ENCODE measurements at regions not wholly inside any gene's neighbourhood (a gene's known extent, or its start where the extent isn't known, plus 50 kb on each side); places are given as distances from the start of the nearest gene placed in this dataset.

DNA sequence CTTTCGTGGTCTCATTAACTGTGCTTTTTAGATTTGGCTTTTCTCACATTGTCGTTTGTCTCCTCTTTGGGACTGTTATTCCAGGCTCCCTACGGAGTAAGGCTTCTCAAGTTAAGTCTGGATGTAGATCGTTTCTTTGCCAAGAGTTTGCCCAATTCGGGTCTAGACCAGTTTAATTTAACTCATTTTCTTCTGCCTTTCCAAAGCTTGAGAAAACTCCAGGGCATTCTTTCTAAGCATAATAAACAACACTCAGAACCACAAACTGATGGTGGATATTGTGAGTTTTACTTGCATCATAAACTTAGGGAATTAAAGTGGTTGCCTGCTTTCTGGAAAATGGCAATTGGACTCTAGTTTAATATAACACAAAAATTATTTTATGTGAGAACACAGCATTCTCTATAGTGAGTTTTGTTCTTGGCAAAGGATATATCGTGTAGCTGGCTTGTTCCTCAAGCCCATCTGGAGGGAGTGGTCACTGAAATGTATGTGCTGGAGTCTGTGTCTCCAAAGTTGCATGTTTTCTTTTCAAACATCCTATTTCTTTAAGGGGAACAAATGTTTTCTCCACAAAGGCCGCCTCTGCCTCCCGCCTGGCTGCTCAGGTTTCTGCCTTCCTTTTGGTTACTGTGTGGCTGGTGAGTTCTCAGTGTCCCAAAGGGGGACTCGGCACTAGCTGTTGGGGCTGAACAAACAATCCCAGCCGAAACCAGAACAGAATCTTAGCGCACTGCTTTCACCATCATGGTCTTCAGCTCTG, 211.3 kb upstream of the FBN2 start:
- DNase-seq, result no peak

DNA sequence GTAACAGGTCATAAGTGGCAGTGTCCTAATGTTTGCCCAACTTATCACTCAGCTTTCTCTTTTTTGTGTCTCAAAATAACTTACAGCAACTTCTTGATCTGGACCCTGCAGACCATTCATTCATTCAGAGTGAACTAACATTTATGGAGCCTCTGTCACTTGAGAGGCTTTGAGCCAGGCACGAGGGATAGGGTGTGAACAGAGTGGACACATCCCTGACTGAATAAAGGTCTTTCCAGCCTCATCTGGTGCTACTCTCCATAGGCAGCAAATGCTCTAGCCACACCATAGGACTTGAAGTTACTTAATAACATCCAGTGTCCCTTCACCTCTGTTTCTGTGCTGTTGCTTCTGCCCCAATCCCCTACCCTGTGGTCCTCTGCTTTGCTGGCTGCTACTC, 212.1 kb upstream of the FBN2 start:
- no peak for DNase-seq

DNA sequence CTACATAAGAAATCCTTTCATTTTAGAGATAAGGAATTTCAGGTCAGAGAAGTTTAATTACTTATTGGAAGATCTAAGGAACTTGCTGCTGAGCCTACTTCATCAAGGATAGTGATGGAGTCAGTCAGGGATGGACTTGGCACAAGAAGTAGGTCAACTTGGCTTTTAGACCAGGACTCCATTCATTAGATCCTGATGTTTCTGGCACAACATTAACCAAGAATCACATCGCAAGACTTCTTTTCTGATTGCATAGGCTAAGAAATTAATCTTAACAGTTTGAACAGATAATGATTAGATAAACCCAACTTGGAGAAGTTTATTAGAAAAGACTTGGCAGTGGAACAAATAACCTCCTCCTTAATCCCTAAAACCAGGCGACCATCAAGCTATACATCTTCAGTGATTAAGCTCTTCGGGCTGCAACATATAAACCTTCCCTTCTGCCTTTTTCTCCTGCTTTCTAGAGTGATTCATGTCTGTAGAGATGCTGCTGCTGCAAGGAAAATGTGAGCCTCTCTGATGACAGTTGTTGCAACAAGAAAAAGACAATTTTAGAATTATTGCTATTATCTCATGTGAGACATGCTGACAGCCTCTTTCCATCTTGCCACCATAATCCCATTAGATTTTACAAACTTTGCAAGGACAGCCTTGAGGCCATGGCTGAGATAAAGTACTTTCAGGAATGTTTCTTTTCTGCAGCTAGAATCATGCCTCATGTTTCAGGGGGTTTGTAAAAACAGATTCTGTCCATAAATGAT, 207.9 kb upstream of the SLC27A6 start:
- DNase-seq, result no peak

DNA sequence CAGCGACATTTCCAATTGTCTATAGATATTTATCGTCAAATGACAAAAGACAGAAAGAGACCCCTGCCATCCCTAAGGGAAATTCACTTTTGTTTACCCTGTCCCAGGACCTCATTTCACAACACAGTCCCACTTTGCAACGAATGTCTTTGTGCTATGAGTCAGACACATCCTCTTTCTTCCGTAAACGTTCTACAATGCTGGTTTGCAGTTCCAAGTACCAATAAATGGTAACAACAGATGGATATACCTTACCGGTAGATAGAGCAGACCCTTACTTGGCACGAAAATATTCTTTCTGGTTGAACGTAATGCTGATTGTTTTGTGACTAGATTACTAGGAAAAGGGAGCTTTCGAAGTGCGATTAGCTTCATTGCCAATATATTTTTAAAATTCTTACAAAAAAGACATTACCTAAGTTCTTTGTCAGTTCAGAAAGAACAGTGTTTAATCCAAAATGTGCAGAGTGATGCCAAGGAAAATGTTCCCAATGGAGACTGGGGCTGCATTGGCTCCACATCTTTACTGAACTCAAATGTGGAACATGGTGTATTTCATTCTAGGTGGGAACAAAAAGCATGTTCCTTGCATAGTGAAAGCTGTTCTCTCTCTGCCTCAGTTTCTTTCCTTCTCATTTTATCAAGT, 202.5 kb upstream of the SLC27A6 start:
- DNase-seq, result no peak

GRCh38 chr5:128763321-128763720, 202.0 kb upstream of the SLC27A6 start:
- DNase-seq, result no peak

DNA sequence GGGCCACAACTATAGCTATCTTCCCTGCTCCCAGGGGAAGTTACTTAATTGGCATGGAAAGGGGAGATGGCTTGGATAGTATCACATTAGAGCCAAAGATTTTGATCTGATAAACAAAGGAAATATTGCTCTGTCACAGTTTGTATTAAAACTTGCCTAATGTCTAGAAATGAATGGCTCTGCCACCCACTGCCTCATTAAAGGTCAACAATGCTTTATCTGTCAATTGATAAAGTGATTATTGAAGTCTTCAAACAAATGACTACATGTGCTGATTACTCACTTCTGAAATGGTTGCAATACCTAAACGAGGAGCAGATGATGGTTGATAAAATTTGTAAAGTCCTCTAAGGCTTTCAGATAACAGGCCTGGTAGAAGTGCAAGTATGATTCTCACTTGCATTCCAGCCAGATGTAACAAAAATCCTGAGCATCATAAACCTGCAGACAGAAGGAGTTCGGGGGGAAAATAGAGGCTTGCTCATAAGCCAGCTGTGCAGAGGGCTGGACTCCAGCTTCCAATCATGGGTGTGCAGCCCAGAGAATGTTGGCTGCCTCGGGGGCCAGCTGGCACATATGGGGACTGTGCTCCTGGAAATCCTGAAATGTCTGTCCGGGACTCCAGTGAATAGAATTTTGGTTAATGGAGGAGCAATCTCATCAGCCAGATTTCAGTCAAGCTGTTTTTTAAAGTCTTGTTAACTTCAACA, 200.5 kb upstream of the SLC27A6 start:
- no peak for DNase-seq

DNA sequence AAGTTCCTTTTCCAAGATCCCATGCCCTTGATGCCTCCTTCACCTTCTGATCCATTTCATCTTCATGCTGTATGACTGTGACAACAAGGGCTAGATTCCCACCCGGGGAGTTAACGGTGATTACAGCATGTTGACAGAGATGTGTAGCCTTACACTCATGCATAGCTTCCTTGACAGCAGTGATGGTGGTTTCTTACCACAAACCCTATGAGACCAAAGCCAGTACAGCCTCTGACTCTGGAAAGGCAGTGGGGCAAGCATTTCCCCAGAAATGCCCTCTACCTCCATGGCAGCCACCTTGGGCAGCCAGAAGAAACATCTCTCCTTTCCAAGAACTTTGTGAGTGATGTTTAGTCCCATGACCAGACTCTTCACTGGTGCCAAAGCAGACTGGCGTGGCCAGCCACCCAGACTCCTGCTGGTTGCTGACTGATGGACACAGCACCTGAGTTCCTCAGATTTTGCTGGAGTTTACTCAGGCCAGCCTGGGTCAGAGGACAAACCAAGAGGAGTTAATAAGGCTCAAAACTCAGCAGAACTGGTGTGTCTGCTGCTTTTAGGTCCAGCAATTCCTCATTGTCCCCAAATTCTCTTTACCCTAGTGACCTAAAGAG, 199.7 kb upstream of the SLC27A6 start:
- no peak for DNase-seq

GRCh38 chr5:128766406-128766805, 198.9 kb upstream of the SLC27A6 start:
- no peak for DNase-seq

- no peak for DNase-seq
Observed at GRCh38 chr5:128770907-128771306, 194.4 kb upstream of the SLC27A6 start.

DNA sequence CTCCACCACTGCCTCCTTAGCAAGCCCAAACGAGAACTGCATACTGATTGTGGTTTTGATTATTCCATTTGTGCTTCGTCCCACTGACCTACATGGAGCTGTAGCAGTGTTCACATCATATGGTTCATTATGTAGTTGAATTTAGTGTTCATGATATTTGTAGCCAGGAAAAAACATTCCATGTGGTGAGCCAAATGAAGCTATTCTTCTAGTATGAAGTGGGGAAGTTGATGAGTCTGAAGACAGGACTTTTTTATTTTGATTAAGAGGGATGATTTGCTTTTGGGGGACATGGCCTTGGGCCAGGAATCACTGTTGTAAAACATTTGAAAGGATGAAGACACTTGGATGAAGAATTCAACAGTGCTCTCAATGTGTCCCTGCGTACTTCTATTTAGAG, 192.9 kb upstream of the SLC27A6 start:
- no peak for DNase-seq

DNA sequence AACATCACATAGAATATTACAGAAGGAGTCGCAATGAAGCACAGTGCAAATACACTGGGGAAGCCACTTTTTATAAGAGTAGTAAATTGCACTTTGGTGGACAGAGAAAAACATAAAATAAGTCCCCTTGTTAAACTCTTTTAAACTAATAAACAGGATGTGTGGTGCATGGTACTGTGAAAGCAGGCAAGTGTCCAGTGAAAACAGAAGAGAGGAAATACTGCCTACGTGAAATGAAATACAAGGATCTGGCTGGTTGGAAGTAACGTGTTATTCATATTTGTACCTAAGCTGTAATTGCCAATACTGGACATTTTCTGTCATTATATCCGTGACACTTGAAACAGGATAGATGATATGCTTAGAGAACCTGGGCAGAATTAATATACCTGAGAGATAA, 191.9 kb upstream of the SLC27A6 start:
- DNase-seq, result no peak

DNA sequence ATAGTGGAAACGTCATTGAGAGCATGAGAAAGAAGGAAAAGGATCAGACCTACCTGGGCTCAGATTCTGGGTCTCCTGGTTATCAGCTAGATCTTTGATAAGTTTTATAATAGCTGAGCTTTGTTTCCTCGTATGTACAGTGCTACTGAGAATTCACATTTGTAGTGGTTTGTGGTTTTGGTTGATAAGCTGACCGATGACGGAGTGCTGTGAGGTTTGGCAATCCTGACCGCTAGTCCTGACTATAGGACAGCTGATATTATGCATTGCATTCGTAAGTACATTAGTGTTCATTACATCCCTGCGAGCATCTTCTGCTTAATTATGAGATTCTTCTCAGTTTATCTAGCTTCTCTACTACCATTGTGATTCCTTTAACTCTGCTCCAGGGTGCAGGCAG, 190.7 kb upstream of the SLC27A6 start:
- no peak for DNase-seq

DNA sequence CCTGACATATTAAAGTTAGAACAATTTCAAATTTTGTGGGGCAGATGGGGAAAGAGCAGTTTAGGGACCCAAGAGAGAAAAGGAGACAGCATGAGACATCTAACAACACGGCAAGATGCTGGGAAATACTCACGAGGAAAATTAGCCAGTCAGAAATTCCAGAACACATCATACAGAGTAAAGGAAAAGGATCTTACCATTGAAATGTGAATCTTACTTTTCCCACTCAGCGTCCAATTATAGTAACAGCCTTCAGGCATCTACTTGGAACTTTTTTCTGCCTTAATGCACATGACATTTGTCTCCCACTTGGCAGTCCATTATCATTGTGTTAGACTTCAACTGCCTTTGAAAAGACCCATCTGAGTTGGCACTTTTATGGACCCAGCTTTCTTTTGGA, 189.7 kb upstream of the SLC27A6 start:
- no peak for DNase-seq

- DNase-seq, result no peak
Observed at GRCh38 chr5:128777052-128777451, 188.2 kb upstream of the SLC27A6 start.

GRCh38 chr5:128778474-128778873, 186.8 kb upstream of the SLC27A6 start:
- no peak for DNase-seq

DNA sequence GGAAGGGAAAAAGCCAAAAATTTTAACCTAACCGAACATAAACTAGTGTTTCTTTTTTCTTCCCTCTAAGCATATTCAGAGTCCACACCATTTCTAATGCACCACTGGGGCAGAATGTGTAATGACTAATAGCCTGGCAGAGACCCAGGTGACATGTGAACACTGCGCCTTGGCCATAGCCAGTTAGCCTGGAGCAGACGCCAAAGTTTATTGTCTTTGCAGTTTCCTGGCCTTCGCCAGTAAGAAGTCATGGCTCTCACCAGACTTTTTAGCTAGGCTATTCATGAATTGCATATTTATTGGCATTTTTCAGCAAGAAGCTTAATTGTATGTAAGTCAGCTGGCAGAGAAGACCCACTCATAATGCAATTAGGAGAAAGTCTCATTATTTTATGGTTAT, 182.8 kb upstream of the SLC27A6 start:
- DNase-seq, result no peak

GRCh38 chr5:128784726-128785125, 180.6 kb upstream of the SLC27A6 start:
- DNase-seq, result no peak

DNA sequence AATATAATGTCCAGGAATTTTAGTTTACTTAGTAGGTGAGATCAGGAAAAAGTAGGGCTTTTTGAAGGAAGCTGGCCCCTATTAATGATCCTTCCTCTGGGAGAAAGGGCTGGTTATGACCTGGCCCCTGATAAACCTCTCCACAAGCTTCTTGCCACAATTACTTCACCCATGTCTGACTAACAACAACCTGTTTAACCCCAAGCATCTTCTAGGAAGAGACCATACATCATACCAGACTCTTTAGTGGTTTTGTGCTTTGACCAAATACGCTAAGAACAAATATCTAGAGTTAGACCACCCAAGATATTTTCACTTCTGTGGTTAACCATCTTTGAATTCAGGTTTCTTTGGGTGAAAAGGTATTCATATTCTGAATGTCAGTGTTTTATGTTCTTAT, 174.0 kb upstream of the SLC27A6 start:
- no peak for DNase-seq

GRCh38 chr5:128796506-128796905, 168.8 kb upstream of the SLC27A6 start:
- DNase-seq, result no peak

- no peak for DNase-seq
Observed at GRCh38 chr5:128798871-128799270, 166.4 kb upstream of the SLC27A6 start.

- no peak for DNase-seq
Observed at GRCh38 chr5:128799945-128800344, 165.3 kb upstream of the SLC27A6 start.

- no peak for DNase-seq
Observed at GRCh38 chr5:128800377-128800776, 164.9 kb upstream of the SLC27A6 start.

Data from NCI-H2171 treated with DMSO at 0.1 percent for 48 hours (cell line).